GM10248 (cell line): ENCODE measurements at regions not wholly inside any gene's neighbourhood (a gene's known extent, or its start where the extent isn't known, plus 50 kb on each side); places are given as distances from the start of the nearest gene placed in this dataset.

ENCODE experiments used
- CTCF ChIA-PET: fragments of 300-600 bp; sonication (Branson Sonifier 250); formaldehyde crosslinking; extraction: SDS; loops from one replicate; lab custom pipeline; 2021; ENCODE audit warnings: antibody characterized with exemption; lab: Yijun Ruan, JAX
- POLR2A ChIA-PET: fragments of 350-650 bp; sonication (Branson Sonifier 250); formaldehyde crosslinking; extraction: SDS; loops from one replicate; lab custom pipeline; 2020; ENCODE audit warnings: antibody characterized with exemption; lab: Yijun Ruan, JAX
- DNase-seq: peaks from one replicate; pipeline ENCODE4 v3.0.0; 2012; ENCODE audit errors: extremely low spot score
- CTCF ChIP-seq: IDR thresholded peaks from 2 replicates; pipeline ENCODE4 v1.5.1; 2012; ENCODE audit warnings: mild to moderate bottlenecking, low read depth; ENCODE audit errors: extremely low read depth, missing control alignments, control extremely low read depth

GRCh38 chr2:173760553-173760952 is 204.6 kb downstream of the SP3 start:
- DNase-seq = no peak
- TF ChIP-seq CTCF = no peak
- POLR2A ChIA-PET = no interaction called here
- CTCF ChIA-PET = no interaction called here

- no peak for DNase-seq
- ChIA-PET CTCF (interaction anchor here (1.7 kb wide), 1 partner anchor 8 kb away, joined by 5 read pairs; no protein-coding TSS in a partner anchor), POLR2A (no interaction called here)
These were observed 203.5 kb downstream of the SP3 start for GRCh38 chr2:173761603-173762119.

GRCh38 chr2:173762221-173762620 is 203.0 kb downstream of the SP3 start:
- TF ChIP-seq CTCF = no peak
- CTCF ChIA-PET = interaction anchor here (1.7 kb wide), 1 partner anchor 9 kb away, joined by 5 read pairs; no protein-coding TSS in a partner anchor
- no peak for DNase-seq
- POLR2A ChIA-PET = no interaction called here

More at GRCh38 chr2:173761603-173762119, 203.5 kb downstream of the SP3 start:
- TF ChIP-seq CTCF = no peak

- no peak for DNase-seq
- ChIA-PET CTCF (interaction anchor here (1.7 kb wide), 1 partner anchor 10 kb away, joined by 5 read pairs; no protein-coding TSS in a partner anchor), POLR2A (no interaction called here)
- TF ChIP-seq CTCF = no peak
These were observed 202.3 kb downstream of the SP3 start for GRCh38 chr2:173762864-173763263.

- POLR2A ChIA-PET = no interaction called here
- no peak for DNase-seq
- CTCF ChIA-PET = no interaction called here
- TF ChIP-seq CTCF = no peak
These were observed 201.5 kb downstream of the SP3 start for GRCh38 chr2:173763641-173764040.

GRCh38 chr2:173764094-173764493 is 201.1 kb downstream of the SP3 start:
- CTCF ChIA-PET = no interaction called here
- POLR2A ChIA-PET = no interaction called here
- no peak for TF ChIP-seq CTCF
- no peak for DNase-seq
